ENCODE measurements at regions not wholly inside any gene's neighbourhood (a gene's known extent, or its start where the extent isn't known, plus 50 kb on each side); places are given as distances from the start of the nearest gene placed in this dataset.
A peak's percentile ranks its signal among the peaks of the same experiment; 100 is the strongest.

DNA sequence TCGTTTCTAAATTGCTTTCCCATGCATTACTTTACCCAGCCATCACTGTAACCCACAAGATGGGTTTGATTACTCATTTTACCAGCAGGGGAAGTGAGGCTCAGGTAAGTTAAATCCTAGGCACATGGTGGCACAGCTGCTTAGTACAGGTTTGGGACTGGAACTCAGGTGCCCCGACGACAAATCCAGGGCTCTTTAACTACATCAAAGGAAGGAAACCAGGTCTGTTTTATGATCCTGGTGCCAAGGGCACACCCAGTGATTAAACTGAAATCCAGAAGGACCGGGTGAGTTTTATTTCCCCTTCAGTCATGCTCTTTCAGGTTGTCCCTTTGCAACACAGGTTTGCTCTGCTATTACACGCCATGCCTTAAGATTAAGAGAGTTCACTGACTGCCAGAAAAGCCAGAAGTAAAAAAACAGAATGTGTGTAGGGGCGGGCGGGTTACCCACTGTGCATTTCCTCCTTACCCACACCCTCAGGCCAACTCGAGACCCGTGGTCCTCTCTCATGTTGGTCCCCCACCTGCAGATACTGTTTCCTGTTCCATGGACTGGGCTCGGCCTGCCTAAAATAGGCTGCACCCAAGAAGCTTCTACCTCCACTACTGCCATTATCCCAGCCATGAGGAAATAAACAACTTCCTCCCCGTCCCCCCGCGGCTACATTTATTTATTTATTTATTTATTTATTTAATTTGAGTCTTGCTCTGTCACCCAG, 55.1 kb upstream of the KDM7A start:
- Histone ChIP-seq H3K27ac (replicated peaks in 1 of 4) (peak overlapping the region in 2 of 4 donors; percentile 15 to 38), H3K9me3 (no peaks in the 10 kb centered on the region), H3K4me1 (peaks cover 8 to 26% (median 26%) of the 10 kb centered on the region in 4 donors), H3K36me3 (no peaks in the 10 kb centered on the region), H3K4me3 (peak overlapping the region; percentile 48 to 73 (median 60)), H3K27me3 (peaks cover 0 to 16% (median 2%) of the 10 kb centered on the region in 4 donors)
- no peak for DNase-seq (ENCODE audit: extremely low spot score)
- 67% methylated on average over 11 of the region's 13 CpGs for WGBS
- intact Hi-C loops (cut with DNase I) = loop anchor here (5.0 kb wide), 2 partner anchors 55 to 95 kb away; partner anchors contain the start of gene KDM7A
- no peak for TF ChIP-seq CTCF (IDR thresholded peaks at IDR 0.05)
- no peak for TF ChIP-seq POLR2AphosphoS5 (IDR thresholded peaks at IDR 0.05)
- TF ChIP-seq POLR2A (IDR thresholded peaks at IDR 0.05; ENCODE audit: low read depth) = no peak
- TF ChIP-seq EP300 (IDR thresholded peaks at IDR 0.05) = no peak

- peak overlapping the region; percentile 48 to 73 (median 60) for H3K4me3 ChIP-seq
- TF ChIP-seq CTCF (IDR thresholded peaks at IDR 0.05) = no peak
- no peak for TF ChIP-seq POLR2A (IDR thresholded peaks at IDR 0.05; ENCODE audit: low read depth)
- no peak for TF ChIP-seq POLR2AphosphoS5 (IDR thresholded peaks at IDR 0.05)
- TF ChIP-seq EP300 (IDR thresholded peaks at IDR 0.05) = no peak
- 3% methylated on average over 45 of the region's 59 CpGs for WGBS
- H3K4me1 ChIP-seq = peaks cover 8 to 26% (median 26%) of the 10 kb centered on the region in 4 donors
- no peaks in the 10 kb centered on the region for H3K36me3 ChIP-seq
- intact Hi-C loops (cut with DNase I) = loop anchor here (5.0 kb wide), 2 partner anchors 54 to 96 kb away; partner anchors contain the start of gene KDM7A
- H3K27me3 ChIP-seq = peaks cover 0 to 16% (median 2%) of the 10 kb centered on the region in 4 donors
- no peak for DNase-seq (ENCODE audit: extremely low spot score)
- H3K9me3 ChIP-seq = no peaks in the 10 kb centered on the region
- H3K27ac ChIP-seq (replicated peaks in 1 of 4) = peak overlapping the region in 3 of 4 donors; percentile 20 to 38 (median 20)
Observed at GRCh38 chr7:140230861-140231770, 54.3 kb upstream of the KDM7A start.

- intact Hi-C loops (cut with DNase I) = loop anchor here (5.0 kb wide), 2 partner anchors 53 to 97 kb away; partner anchors contain the start of gene KDM7A
- H3K4me3 ChIP-seq = peak overlapping the region; percentile 48 to 73 (median 60)
- TF ChIP-seq EP300 (IDR thresholded peaks at IDR 0.05) = no peak
- no peak for TF ChIP-seq CTCF (IDR thresholded peaks at IDR 0.05)
- TF ChIP-seq POLR2A (IDR thresholded peaks at IDR 0.05; ENCODE audit: low read depth) = no peak
- TF ChIP-seq POLR2AphosphoS5 (IDR thresholded peaks at IDR 0.05) = no peak
- DNase-seq (ENCODE audit: extremely low spot score) = no peak
- H3K4me1 ChIP-seq = peaks cover 8 to 26% (median 26%) of the 10 kb centered on the region in 4 donors
- H3K27ac ChIP-seq (replicated peaks in 1 of 4) = peak overlapping the region; percentile 20 to 33 (median 25)
- no peaks in the 10 kb centered on the region for H3K36me3 ChIP-seq
- WGBS = 4% methylated on average over 12 of the region's 57 CpGs
- peaks cover 0 to 16% (median 2%) of the 10 kb centered on the region in 4 donors for H3K27me3 ChIP-seq
- no peaks in the 10 kb centered on the region for H3K9me3 ChIP-seq
Observed at GRCh38 chr7:140230516-140230860, 53.7 kb upstream of the KDM7A start.

DNA sequence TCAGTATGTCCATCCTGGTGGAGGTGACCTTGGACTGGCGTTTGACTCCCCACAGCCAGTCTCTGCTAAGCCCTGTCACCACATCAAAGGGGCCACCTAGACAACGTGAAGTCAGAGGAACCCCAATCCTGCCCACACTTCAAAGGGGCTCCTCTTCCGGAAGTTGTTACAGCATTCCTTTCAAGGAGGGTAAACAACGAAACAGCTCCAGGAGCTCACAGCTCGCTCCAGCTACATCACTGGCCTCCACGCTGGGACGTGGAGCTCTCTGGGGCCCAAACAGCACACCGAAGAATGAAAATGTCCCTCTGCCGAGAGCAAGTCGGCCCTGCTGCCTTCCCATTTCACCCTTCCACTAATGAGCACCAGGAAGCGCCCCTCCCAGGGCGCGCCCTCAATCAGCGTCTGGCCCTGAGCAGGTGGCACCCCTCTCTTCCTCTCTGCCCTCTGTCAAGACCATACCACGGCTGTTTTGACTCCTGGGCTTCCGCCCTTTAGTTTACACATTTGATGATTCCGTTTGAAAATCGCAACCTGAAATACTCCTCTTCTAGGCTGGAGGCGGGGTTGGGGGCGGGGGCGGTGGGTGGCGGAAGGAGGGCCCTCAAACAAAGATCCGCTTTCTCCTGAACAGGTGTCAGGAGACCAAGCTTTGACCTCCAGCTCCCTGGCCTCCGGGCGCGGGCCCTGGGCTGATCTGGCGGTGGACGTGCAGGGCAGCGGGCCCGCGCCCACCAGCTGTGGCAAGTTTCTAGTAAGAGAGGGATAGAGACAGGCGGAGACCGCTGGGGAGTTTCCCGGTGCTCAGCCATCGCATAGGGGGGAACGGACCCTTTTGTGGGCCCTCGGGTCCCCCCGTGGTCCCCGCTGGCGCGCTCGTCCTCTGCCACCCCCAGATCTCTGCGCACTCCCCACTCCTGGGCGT, 53.1 kb upstream of the KDM7A start:
- Histone ChIP-seq H3K9me3 (no peaks in the 10 kb centered on the region), H3K36me3 (no peaks in the 10 kb centered on the region), H3K4me3 (peak overlapping the region; percentile 48 to 73 (median 60)), H3K27ac (replicated peaks in 1 of 4) (peak overlapping the region in 2 of 4 donors; percentile 20 to 33), H3K27me3 (peaks cover 0 to 16% (median 2%) of the 10 kb centered on the region in 4 donors), H3K4me1 (peaks cover 8 to 26% (median 26%) of the 10 kb centered on the region in 4 donors)
- TF ChIP-seq POLR2AphosphoS5 (IDR thresholded peaks at IDR 0.05) (no peak), POLR2A (IDR thresholded peaks at IDR 0.05; ENCODE audit: low read depth) (no peak)
- WGBS = 21% methylated on average over 28 of the region's 44 CpGs
- DNase-seq (ENCODE audit: extremely low spot score) = no peak
- intact Hi-C loops (cut with DNase I) = loop anchor here (5.0 kb wide), 2 partner anchors 53 to 97 kb away; partner anchors contain the start of gene KDM7A
